ENCODE measurements at regions not wholly inside any gene's neighbourhood (a gene's known extent, or its start where the extent isn't known, plus 50 kb on each side); places are given as distances from the start of the nearest gene placed in this dataset.

- TF ChIP-seq CREB5 (CRISPR knock-in tag; IDR thresholded peaks at IDR 0.05; ENCODE audit: low read depth) (no peak), OSR1 (CRISPR knock-in tag; IDR thresholded peaks at IDR 0.05) (no peak), ZNF565 (CRISPR knock-in tag; conservative IDR thresholded peaks at IDR 0.05; ENCODE audit: low read depth) (no peak), ZC3H10 (CRISPR knock-in tag; IDR thresholded peaks at IDR 0.05) (no peak)
Measured at GRCh38 chr6:137733372-137733771, 133.7 kb upstream of the TNFAIP3 start (continued).

GRCh38 chr6:137734005-137734874 is 132.8 kb upstream of the TNFAIP3 start:
- no peak for TF ChIP-seq ISL1 (CRISPR knock-in tag; IDR thresholded peaks at IDR 0.05)
- no peak for TF ChIP-seq ZFP3 (CRISPR knock-in tag; IDR thresholded peaks at IDR 0.05)
- TF ChIP-seq ZNF70 (CRISPR knock-in tag; IDR thresholded peaks at IDR 0.05) = no peak
- TF ChIP-seq POU6F1 (CRISPR knock-in tag; IDR thresholded peaks at IDR 0.05; ENCODE audit: borderline replicate concordance, low read depth) = no peak
- no peak for TF ChIP-seq TSHZ2 (CRISPR knock-in tag; IDR thresholded peaks at IDR 0.05)
- TF ChIP-seq ARNTL (CRISPR knock-in tag; IDR thresholded peaks at IDR 0.05; ENCODE audit: borderline replicate concordance, low read depth) = no peak
- TF ChIP-seq CSDC2 (CRISPR knock-in tag; IDR thresholded peaks at IDR 0.05) = no peak
- TF ChIP-seq BACH2 (CRISPR knock-in tag; IDR thresholded peaks at IDR 0.05; ENCODE audit: borderline replicate concordance) = no peak
- TF ChIP-seq CSRNP3 (CRISPR knock-in tag; IDR thresholded peaks at IDR 0.05) = no peak
- ATAC-seq = no peak

- no peak for ATAC-seq
- no peak for TF ChIP-seq TCF4 (CRISPR knock-in tag; IDR thresholded peaks at IDR 0.05; ENCODE audit: borderline replicate concordance)
- no peak for TF ChIP-seq PPARA (CRISPR knock-in tag; IDR thresholded peaks at IDR 0.05; ENCODE audit: borderline replicate concordance)
- no peak for TF ChIP-seq POU6F1 (CRISPR knock-in tag; IDR thresholded peaks at IDR 0.05; ENCODE audit: borderline replicate concordance, low read depth)
- TF ChIP-seq BACH2 (CRISPR knock-in tag; IDR thresholded peaks at IDR 0.05; ENCODE audit: borderline replicate concordance) = no peak
- no peak for TF ChIP-seq SNAI2 (CRISPR knock-in tag; IDR thresholded peaks at IDR 0.05)
- no peak for TF ChIP-seq ZC3H10 (CRISPR knock-in tag; IDR thresholded peaks at IDR 0.05)
Measured at GRCh38 chr6:137734875-137735182, 132.2 kb upstream of the TNFAIP3 start.

GRCh38 chr6:137736048-137736818 is 130.8 kb upstream of the TNFAIP3 start:
- ATAC-seq = no peak
- no peak for TF ChIP-seq TCF4 (CRISPR knock-in tag; IDR thresholded peaks at IDR 0.05; ENCODE audit: borderline replicate concordance)
- TF ChIP-seq ESRRG (CRISPR knock-in tag; IDR thresholded peaks at IDR 0.05) = no peak
- TF ChIP-seq CREB5 (CRISPR knock-in tag; IDR thresholded peaks at IDR 0.05; ENCODE audit: low read depth) = no peak
- TF ChIP-seq TOX (CRISPR knock-in tag; IDR thresholded peaks at IDR 0.05; ENCODE audit: borderline replicate concordance) = no peak
- TF ChIP-seq ZNF70 (CRISPR knock-in tag; IDR thresholded peaks at IDR 0.05) = no peak
- no peak for TF ChIP-seq RARB (CRISPR knock-in tag; IDR thresholded peaks at IDR 0.05)
- no peak for TF ChIP-seq ZNF8 (CRISPR knock-in tag; IDR thresholded peaks at IDR 0.05)
- no peak for TF ChIP-seq ZFP30 (CRISPR knock-in tag; IDR thresholded peaks at IDR 0.05)
- TF ChIP-seq ZC3H10 (CRISPR knock-in tag; IDR thresholded peaks at IDR 0.05) = no peak
- no peak for TF ChIP-seq GLIS3 (CRISPR knock-in tag; IDR thresholded peaks at IDR 0.05)
- no peak for TF ChIP-seq OSR1 (CRISPR knock-in tag; IDR thresholded peaks at IDR 0.05)
- TF ChIP-seq PATZ1 (CRISPR knock-in tag; IDR thresholded peaks at IDR 0.05; ENCODE audit: borderline replicate concordance) = no peak
- no peak for TF ChIP-seq CSDC2 (CRISPR knock-in tag; IDR thresholded peaks at IDR 0.05)
